Activated naive CD8-positive, alpha-beta T cell treated with anti-CD3 and anti-CD28 coated beads, Interleukin-2, amount 50 U/mL, for 24 hours (primary cell): ENCODE measurements at regions not wholly inside any gene's neighbourhood (a gene's known extent, or its start where the extent isn't known, plus 50 kb on each side); places are given as distances from the start of the nearest gene placed in this dataset.
"Not testable (repeated sequence)": the region's sequence is repeated elsewhere in the genome, so short reads cannot be mapped to it uniquely, and the experiment has no call there.

Experiments used
- ATAC-seq: fragments of 150-1000 bp; cut with Tn5 transposase; one replicate; pipeline ENCODE4 v1.10.0; 2021
- DNase-seq: peaks from one replicate; pipeline ENCODE4 v3.0.0; 2021
- H3K27ac Mint-ChIP-seq: one replicate; pipeline ENCODE4 v1.8.0; 2021; ENCODE audit warnings: mild to moderate bottlenecking, mixed read lengths
- H3K27me3 Mint-ChIP-seq: one replicate; pipeline ENCODE4 v1.8.0; 2021; ENCODE audit warnings: mixed read lengths
- H3K36me3 Mint-ChIP-seq: one replicate; pipeline ENCODE4 v1.8.0; 2021; ENCODE audit warnings: low read depth, mixed read lengths
- H3K4me1 Mint-ChIP-seq: one replicate; pipeline ENCODE4 v1.8.0; 2021; ENCODE audit warnings: mixed read lengths
- H3K4me3 Mint-ChIP-seq: one replicate; pipeline ENCODE4 v1.8.0; 2021; ENCODE audit warnings: mild to moderate bottlenecking, moderate library complexity, mixed read lengths
- H3K9me3 Mint-ChIP-seq: one replicate; pipeline ENCODE4 v1.8.0; 2021; ENCODE audit warnings: mixed read lengths

DNA sequence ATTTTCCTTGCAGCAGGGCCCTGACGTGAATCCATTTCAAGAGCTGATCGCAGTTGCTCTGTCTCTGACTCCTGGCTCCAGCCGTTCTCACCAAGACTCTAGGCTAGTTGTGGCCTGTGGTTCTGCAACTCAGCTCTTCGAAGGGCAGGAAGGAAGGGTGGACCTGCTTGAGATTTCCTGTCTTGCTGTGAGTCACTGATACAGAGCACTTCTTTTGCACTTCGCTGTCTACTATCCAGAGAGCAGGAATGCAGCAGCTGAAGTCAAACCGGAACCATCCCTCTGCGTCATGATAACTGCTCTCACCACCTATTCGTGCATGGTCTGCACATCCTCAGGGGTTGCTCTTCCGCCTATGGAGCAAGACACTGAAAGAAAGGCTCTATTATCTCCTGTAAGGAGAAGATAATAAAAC lies 59.7 kb downstream of the RAP2B start:
- Mint-ChIP-seq H3K27me3 (no peaks in the 10 kb centered on the region), H3K27ac (peak overlapping the region; percentile 91), H3K4me1 (peaks cover 47% of the 10 kb centered on the region), H3K9me3 (peaks cover 12% of the 10 kb centered on the region), H3K36me3 (peaks cover 2% of the 10 kb centered on the region), H3K4me3 (peak overlapping the region; percentile 68)
- peak; percentile 99 for ATAC-seq
- DNase-seq, result peak; percentile 44

DNA sequence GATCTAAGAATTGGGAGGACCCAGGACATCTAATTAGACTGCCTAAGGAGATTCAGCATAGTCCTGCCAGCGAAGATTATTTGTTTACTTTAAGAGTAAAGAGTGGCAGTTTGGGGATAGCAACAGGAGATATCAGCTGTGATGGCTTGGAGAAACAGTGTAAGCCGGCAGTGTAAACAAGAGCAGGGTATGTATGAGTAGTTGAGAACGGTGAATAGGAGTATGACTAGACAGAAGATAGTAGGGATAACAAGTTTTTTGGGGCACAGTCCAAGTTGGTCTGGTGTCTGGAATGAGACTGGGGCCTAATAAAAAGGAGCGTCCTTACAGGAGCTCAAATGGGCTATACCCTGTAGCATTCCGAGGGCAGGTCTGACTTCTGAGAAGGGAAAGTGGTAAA lies 64.9 kb downstream of the RAP2B start:
- not testable (repeated sequence) for H3K27me3 Mint-ChIP-seq, DNase-seq

DNA sequence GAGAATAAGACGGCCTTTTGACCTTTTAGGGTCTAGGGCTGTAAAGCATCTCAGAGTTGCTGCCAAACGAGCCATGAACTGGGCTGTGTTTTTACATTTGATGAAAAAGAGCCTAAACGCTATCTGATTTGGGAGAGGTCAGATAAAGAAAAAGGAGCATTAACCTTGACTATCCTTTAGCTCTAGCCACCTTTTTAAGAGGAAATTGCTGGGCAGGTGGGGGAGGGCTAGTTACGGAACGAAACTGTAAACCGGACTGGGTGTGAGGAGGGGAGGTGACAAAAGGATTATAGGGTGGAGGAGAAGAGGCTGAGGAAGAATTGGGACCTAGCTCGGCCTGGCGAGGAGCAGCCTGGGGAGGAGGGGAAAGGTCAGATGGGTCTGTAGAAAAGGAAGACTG lies 68.4 kb downstream of the RAP2B start:
- not testable (repeated sequence) for H3K27ac Mint-ChIP-seq, H3K4me3 Mint-ChIP-seq, H3K4me1 Mint-ChIP-seq, H3K9me3 Mint-ChIP-seq, H3K27me3 Mint-ChIP-seq, DNase-seq, H3K36me3 Mint-ChIP-seq, ATAC-seq

More for the DNA sequence above, 64.9 kb downstream of the RAP2B start:
- not testable (repeated sequence) for H3K27ac Mint-ChIP-seq, H3K9me3 Mint-ChIP-seq, ATAC-seq, H3K36me3 Mint-ChIP-seq, H3K4me3 Mint-ChIP-seq
- peaks cover 14% of the 10 kb centered on the region for H3K4me1 Mint-ChIP-seq

DNA sequence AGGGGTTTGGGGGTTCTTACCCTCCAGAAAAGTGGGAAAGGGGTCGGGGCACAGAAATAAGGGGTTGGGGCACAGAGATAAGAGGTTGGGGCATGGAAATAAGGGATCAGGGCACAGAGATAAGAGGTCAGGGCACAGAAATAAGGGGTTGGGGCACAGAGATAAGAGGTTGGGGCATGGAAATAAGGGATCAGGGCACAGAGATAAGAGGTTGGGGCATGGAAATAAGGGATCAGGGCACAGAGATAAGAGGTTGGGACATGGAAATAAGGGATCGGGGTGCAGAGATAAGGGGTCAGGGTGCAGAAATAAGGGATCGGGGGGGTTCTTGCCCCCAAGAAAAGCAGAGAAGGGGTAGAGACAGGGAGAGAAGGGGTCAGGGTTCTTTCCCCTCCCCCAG lies 69.2 kb downstream of the RAP2B start:
- not testable (repeated sequence) for DNase-seq, H3K36me3 Mint-ChIP-seq, H3K4me3 Mint-ChIP-seq, H3K4me1 Mint-ChIP-seq, ATAC-seq, H3K27ac Mint-ChIP-seq, H3K27me3 Mint-ChIP-seq, H3K9me3 Mint-ChIP-seq

DNA sequence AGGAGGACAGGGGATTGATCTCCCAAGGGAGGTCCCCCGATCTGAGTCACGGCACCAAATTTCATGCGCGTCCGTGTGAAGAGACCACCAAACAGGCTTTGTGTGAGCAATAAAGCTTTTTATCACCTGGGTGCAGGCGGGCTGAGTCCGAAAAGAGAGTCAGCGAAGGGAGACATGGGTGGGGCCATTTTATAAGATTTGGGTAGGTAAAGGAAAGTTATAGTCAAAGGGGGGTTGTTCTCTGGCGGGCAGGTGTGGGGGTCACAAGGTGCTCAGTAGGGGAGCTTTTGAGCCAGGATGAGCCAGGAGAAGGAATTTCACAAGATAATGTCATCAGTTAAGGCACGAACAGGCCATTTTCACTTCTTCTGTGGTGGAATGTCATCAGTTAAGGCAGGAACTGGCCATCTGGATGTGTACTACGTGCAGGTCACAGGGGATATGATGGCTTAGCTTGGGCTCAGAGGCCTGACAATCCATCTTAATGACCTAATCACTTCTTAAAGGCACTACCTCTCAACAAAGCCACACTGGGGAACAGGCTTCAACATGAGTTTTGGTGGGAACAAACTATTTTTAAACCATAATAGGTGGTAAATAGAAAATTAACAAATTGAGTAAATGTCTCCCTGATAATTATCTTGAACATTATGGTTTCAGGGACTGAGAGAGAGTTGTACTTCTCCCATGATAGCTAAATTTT lies 70.2 kb downstream of the RAP2B start:
- H3K27ac Mint-ChIP-seq, H3K4me3 Mint-ChIP-seq, H3K4me1 Mint-ChIP-seq, DNase-seq, ATAC-seq, H3K27me3 Mint-ChIP-seq, H3K9me3 Mint-ChIP-seq, H3K36me3 Mint-ChIP-seq: not testable (repeated sequence)

DNA sequence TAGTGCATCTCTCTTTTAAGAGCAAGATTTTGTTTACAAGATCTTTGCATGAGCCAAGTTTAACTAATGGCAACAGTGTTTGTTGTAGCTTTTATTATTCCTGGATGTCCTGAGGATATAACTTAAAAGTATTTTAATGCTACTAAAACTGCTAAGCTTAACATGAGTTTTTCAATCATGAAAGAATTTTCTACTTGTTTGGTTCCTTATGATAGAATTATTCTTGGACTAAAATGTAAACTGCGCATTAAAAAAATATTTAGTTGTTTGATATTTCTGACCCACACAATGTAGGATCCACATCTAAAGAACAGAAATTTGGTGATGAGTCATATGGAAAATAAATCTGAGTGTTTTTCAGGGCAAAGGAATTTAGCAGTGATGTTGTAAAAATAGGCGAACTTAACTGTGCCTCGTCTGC lies 70.8 kb downstream of the RAP2B start:
- H3K4me3 Mint-ChIP-seq, result no peak overlapping the region
- H3K27ac Mint-ChIP-seq, result no peak overlapping the region
- no peaks in the 10 kb centered on the region for H3K36me3 Mint-ChIP-seq
- no peaks in the 10 kb centered on the region for H3K27me3 Mint-ChIP-seq
- H3K9me3 Mint-ChIP-seq, result no peaks in the 10 kb centered on the region
- no peak for DNase-seq
- no peak for ATAC-seq
- no peaks in the 10 kb centered on the region for H3K4me1 Mint-ChIP-seq

DNA sequence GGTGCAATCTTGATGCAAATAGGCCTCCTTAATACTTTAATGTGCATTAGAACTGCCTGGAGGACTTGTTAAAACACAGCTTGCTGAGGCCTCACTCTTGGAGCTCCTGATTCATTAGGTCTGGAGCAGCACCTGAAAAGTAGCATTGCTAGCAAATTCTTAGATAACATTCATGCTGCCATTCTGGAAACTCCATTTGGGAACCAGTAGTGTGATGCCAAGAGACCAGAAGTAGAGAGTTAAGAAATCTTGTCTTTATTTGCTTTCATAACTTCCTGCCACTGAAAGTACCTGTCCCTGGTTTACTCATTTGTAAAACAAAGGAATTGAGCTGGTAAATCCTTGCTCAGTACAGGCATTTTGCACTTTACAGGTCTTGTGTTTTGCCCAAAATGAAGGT lies 72.0 kb downstream of the RAP2B start:
- H3K36me3 Mint-ChIP-seq, result no peaks in the 10 kb centered on the region
- H3K27ac Mint-ChIP-seq, result no peak overlapping the region
- ATAC-seq (no peak), DNase-seq (no peak)
- no peaks in the 10 kb centered on the region for H3K27me3 Mint-ChIP-seq
- no peak overlapping the region for H3K4me3 Mint-ChIP-seq
- H3K4me1 Mint-ChIP-seq, result no peaks in the 10 kb centered on the region
- H3K9me3 Mint-ChIP-seq, result no peaks in the 10 kb centered on the region

DNA sequence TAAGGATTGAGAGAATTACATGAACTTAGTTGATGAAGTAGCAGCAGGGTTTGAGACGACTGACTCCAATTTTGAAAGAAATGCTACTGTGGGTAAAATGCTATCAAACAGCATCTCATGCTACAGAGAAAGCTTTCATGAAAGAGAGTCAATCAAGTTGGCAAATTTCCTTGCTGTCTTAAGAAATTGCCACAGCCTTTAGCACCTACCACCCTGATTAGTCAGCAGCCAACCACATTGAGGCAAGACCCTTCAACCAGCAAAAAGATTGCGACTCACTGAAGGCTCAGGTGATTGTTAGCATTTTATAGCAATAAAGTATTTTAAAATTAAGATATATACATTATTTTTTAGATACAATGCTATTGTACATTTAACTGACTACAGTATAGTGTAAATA lies 80.9 kb downstream of the RAP2B start:
- H3K9me3 Mint-ChIP-seq, result peaks cover 4% of the 10 kb centered on the region
- no peak overlapping the region for H3K27ac Mint-ChIP-seq
- no peak for ATAC-seq

DNA sequence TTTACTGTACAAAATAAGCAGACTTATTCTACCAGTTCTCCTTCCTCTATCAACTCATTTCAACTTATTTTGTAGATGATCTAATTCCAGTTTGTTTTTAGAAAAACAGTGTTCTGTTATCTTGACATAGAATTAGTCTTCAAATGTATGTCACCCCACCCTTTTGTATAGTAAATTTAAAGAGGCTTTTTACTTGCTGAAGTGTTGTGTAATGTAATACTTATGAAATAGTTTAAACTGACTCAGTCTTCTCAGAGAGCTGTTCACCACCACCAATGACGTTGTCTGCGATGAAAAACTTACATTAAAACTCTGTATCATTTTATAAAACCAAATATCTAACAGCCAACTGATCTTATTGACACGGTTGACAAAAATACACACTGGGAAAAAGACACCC lies 82.9 kb downstream of the RAP2B start:
- Mint-ChIP-seq H3K4me1 (peaks cover 19% of the 10 kb centered on the region), H3K27ac (no peak overlapping the region), H3K27me3 (no peaks in the 10 kb centered on the region), H3K9me3 (peaks cover 4% of the 10 kb centered on the region), H3K4me3 (no peak overlapping the region), H3K36me3 (no peaks in the 10 kb centered on the region)
- DNase-seq, result no peak
- no peak for ATAC-seq

More for the DNA sequence above, 80.9 kb downstream of the RAP2B start:
- Mint-ChIP-seq H3K36me3 (no peaks in the 10 kb centered on the region), H3K27me3 (no peaks in the 10 kb centered on the region), H3K4me1 (peaks cover 10% of the 10 kb centered on the region), H3K4me3 (no peak overlapping the region)
- DNase-seq, result no peak

DNA sequence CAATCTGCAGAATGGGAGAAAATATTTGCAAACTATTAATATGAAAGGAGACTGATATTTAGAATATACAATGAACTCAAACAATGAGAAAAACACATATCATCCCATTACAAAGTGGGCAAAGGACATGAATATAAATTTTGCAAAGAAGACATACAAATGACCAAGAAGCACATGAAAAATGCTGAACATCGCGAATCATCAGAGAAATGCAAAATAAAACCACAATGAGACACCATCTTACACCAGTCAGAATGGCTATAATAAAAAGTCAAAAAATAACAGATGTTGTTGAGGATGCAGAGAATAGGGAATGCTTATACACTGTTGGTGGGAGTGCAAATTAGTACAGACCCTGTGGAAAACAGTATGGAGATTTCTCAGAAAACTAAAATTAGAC lies 83.6 kb downstream of the RAP2B start:
- DNase-seq, result no peak
- H3K27ac Mint-ChIP-seq, result no peak overlapping the region
- H3K36me3 Mint-ChIP-seq, result no peaks in the 10 kb centered on the region
- H3K4me1 Mint-ChIP-seq, result peaks cover 25% of the 10 kb centered on the region
- ATAC-seq, result no peak
- no peak overlapping the region for H3K4me3 Mint-ChIP-seq
- H3K27me3 Mint-ChIP-seq, result no peaks in the 10 kb centered on the region
- H3K9me3 Mint-ChIP-seq, result peaks cover 4% of the 10 kb centered on the region

DNA sequence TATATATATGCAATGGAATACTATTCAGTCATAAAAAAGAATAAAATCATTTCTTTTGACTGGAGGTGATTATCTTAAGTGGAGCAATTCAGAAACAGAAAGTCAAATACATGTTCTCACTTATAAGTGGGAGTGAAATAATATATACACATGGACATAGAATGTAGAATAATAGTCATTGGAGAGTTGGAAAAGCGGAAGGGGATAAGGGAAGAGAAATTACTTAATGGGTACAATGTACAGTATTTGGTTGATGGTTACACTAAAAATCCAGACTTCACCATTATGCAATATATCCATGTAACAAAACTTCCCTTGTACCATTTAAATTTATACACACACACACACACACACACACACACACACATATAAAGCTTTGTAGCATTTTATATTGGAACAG lies 84.3 kb downstream of the RAP2B start:
- Mint-ChIP-seq H3K4me1 (peaks cover 26% of the 10 kb centered on the region), H3K4me3 (no peak overlapping the region), H3K27me3 (no peaks in the 10 kb centered on the region), H3K36me3 (no peaks in the 10 kb centered on the region), H3K9me3 (peaks cover 4% of the 10 kb centered on the region), H3K27ac (no peak overlapping the region)
- DNase-seq (no peak), ATAC-seq (no peak)

DNA sequence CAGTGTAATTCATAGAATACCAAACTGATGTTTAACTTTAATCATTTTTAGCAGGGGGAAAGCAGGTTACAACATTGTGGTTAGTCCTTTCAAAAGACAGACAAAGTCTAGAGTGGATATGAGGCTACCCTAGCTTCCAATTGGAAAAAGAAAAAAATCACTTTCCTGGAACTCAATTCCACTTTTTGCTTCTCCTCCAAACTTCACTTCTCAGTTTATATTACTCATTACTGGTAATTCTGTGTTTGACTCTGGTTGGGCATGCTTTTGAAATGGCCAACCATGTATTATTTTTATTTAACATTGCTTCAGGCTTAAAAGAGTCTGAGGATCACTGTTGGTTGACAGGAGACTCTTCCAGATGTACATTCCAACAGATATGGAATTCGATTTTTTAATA lies 84.8 kb downstream of the RAP2B start:
- Mint-ChIP-seq H3K27ac (no peak overlapping the region), H3K27me3 (no peaks in the 10 kb centered on the region), H3K4me3 (no peak overlapping the region), H3K9me3 (peaks cover 4% of the 10 kb centered on the region), H3K4me1 (peaks cover 26% of the 10 kb centered on the region), H3K36me3 (no peaks in the 10 kb centered on the region)
- ATAC-seq (no peak), DNase-seq (no peak)

DNA sequence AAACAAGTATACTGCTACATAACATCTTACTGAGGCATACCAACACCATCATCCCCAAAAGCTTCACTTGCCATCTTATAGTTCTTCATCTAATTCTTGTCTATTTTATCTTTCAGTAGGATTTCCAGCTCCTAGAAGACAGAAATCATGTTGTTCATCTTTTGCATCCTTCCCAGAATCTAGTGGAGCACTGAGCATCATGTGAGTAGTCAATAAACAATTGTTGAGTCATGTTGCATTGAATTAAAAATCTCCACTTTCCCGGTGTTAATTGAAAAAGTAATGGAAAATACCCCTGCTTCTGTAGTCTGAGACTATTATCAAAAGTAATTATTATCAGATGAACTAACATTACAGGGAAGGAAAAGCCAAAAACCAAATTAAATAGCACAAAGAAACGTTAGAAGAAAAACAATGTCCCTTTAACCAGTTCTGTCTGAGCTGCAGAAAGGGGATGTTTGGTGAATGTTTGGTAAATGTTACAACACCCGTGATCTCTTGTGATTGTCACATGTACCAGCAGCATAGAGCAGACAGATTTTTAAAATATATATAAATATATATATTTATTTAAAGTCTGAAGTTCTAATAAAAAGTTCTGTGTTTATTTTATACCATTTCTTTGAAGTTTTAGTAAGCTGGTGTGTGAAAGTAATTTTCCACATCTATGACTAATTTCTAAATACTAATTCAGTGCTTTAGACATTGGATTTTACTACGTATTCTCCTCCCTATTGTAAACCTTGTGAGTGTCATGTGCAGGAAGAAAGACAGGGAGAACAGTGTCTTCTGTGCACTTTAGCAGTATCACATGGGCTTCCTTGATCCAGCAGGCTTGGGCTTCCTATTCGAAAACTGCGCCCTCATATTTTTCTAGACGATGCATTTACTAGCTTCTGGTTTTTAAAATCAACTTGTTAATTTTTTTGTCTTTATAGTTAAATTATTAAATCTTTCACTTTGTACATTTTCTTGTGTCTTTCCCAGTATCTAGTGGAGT lies 85.6 kb downstream of the RAP2B start:
- Mint-ChIP-seq H3K9me3 (peaks cover under 1% of the 10 kb centered on the region), H3K4me1 (peaks cover 25% of the 10 kb centered on the region), H3K27ac (no peak overlapping the region), H3K36me3 (no peaks in the 10 kb centered on the region), H3K4me3 (no peak overlapping the region), H3K27me3 (no peaks in the 10 kb centered on the region)
- ATAC-seq (no peak), DNase-seq (no peak)

DNA sequence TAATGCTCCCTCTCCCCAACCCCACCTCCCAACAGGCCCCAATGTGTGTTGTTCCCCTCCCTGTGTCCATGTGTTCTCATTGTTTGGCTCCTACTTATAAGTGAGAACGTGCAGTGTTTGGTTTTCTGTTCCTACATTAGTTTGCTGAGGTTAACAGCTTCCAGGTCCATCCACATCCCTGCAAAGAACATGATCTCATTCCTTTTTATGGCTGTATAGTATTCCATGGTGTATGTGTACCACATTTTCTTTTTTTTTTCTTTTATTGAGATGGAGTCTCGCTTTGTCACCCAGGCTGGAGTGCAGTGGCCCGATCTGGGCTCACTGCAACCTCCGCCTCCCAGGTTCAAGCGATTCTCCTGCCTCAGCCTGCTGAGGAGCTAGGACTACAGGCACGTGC lies 86.8 kb downstream of the RAP2B start:
- DNase-seq, ATAC-seq, H3K9me3 Mint-ChIP-seq, H3K4me3 Mint-ChIP-seq, H3K27ac Mint-ChIP-seq, H3K27me3 Mint-ChIP-seq, H3K36me3 Mint-ChIP-seq: not testable (repeated sequence)
- peaks cover 22% of the 10 kb centered on the region for H3K4me1 Mint-ChIP-seq

DNA sequence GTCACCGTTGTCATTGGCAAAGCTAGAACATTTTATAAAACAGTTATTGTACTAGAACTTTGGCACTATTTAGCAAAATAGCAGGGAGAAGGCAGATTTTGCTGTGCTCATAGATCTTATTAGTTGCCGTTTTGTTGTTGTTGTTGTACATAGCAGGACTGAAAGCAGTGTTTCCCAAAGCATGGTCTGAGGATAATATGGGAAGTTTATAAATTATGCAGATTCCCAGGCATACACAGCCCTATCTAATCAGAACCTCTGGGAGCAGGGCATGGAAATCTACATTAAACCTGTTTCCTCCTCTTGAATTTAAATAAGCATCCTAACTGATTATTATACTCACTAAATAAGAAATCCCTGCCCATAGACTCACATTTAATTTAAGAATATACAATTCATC lies 87.9 kb downstream of the RAP2B start:
- no peaks in the 10 kb centered on the region for H3K36me3 Mint-ChIP-seq
- DNase-seq (no peak), ATAC-seq (no peak)
- H3K9me3 Mint-ChIP-seq, result no peaks in the 10 kb centered on the region
- peaks cover 22% of the 10 kb centered on the region for H3K4me1 Mint-ChIP-seq
- H3K27ac Mint-ChIP-seq, result no peak overlapping the region
- H3K27me3 Mint-ChIP-seq, result no peaks in the 10 kb centered on the region
- H3K4me3 Mint-ChIP-seq, result no peak overlapping the region
